ENCODE measurements at regions not wholly inside any gene's neighbourhood (a gene's known extent, or its start where the extent isn't known, plus 50 kb on each side); places are given as distances from the start of the nearest gene placed in this dataset.

DNA sequence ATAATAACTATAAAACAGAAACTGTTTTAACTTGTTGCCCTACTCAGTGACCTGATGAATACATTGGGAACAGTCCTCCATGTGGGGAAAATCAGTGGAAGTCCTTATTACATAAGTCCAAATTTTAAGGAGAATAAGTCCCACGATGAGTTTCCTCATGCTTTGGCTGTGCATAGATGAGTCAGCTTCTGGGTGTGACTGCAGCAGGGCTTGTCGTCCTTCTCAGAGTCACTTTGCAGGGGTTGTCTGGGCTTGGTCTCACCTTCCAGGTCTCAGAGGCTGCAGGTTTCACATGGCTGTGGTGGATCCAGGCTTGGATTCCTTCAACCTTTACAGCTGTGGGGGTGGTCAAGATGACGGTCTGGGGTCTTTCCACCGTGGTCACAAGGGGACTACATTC, 85.6 kb downstream of the SLC25A15 start:
- TF ChIP-seq, protein P1, sequence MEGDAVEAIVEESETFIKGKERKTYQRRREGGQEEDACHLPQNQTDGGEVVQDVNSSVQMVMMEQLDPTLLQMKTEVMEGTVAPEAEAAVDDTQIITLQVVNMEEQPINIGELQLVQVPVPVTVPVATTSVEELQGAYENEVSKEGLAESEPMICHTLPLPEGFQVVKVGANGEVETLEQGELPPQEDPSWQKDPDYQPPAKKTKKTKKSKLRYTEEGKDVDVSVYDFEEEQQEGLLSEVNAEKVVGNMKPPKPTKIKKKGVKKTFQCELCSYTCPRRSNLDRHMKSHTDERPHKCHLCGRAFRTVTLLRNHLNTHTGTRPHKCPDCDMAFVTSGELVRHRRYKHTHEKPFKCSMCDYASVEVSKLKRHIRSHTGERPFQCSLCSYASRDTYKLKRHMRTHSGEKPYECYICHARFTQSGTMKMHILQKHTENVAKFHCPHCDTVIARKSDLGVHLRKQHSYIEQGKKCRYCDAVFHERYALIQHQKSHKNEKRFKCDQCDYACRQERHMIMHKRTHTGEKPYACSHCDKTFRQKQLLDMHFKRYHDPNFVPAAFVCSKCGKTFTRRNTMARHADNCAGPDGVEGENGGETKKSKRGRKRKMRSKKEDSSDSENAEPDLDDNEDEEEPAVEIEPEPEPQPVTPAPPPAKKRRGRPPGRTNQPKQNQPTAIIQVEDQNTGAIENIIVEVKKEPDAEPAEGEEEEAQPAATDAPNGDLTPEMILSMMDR (IDR thresholded peaks at IDR 0.05; ENCODE audit: low read length), result no peak
- TF ChIP-seq EZH2 (optimal IDR thresholded peaks at IDR 0.05; ENCODE audit: low read depth, low read length) (no peak), EZH2phosphoT487 (IDR thresholded peaks at IDR 0.05; ENCODE audit: low read length) (no peak)
